Fibroblast of peridontal ligament (primary cell): ENCODE measurements at regions not wholly inside any gene's neighbourhood (a gene's known extent, or its start where the extent isn't known, plus 50 kb on each side); places are given as distances from the start of the nearest gene placed in this dataset.

Source experiments
- DNase-seq: peaks from one replicate; pipeline ENCODE4 v3.0.0-alpha.2; 2010; ENCODE audit errors: extremely low read depth

DNA sequence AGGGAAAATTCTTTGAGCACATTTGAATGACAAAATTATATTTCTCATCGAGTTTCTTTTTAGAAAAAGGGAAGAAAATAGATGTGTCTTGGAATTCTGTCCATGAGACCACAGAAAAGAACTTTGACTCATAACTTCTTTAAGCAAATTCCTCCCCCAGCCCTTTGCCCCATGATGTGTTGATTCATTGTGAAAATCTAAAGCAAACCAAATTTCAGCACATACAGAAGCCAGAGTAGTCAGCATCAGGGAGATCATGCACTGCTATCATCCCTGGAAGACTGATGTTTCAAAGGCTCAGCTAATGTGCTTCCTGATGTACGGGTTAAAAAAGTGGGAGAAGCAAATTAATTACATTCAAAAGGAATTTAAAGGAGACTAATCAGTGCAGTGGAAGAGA is 159.7 kb downstream of the FAT3 start:
- DNase-seq: peak; percentile 31

DNA sequence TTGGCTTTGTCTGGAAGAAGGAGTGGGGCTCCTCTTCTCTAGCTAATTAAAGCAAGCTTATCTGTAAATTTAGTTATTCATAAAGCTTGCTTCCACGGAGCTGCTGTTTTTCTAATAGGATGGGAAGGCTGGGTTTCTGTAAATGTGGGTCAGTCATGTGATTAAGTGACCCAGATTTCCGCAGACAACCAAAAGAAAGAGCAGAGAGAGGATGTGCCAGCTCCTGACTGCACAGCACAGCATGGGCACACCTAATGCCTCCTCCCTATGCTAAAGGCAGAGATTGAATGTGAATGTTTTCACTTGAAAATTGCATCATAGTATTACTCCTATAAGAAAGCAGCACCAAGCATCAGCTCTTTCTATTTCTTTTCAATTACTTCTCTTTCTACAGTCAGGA is 160.2 kb downstream of the FAT3 start:
- DNase-seq: no peak

DNA sequence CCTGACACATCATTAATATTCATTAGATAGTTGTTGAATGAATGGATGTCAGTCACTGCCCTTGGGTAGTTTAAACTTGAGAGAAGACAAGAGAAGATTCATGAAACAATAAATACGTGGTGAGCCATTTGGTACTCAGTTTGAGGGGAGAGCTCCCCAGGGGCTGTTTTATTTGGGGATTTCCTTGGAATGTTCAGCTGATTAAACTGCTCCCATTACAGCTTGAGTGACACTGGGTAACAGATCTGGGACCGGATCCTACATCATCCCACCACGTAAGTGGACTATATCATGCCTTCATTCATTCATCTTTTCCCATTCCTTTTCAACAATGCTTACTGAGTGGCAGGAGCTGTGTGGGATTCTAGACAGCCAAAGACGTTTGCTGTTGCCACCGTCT is 162.0 kb downstream of the FAT3 start:
- DNase-seq: no peak

DNA sequence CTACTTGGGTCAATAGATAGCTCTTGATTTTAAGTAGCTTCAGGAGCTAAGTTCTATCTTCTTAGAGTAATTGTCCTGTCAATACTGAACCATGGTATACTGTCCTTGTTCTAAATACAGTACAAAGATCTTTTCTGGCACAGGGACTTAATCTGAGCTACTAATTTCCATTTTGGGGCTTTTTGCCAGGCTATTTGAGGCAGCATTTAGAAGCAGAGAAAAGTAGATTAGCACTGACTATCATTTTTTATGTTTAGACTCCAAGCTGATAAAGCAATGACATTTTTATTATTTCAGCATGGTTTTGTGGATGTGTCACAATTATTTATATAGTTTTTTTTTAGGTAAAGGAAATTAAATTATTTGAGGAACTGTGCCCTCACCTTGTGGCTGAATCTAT is 163.2 kb downstream of the FAT3 start:
- no peak for DNase-seq

DNA sequence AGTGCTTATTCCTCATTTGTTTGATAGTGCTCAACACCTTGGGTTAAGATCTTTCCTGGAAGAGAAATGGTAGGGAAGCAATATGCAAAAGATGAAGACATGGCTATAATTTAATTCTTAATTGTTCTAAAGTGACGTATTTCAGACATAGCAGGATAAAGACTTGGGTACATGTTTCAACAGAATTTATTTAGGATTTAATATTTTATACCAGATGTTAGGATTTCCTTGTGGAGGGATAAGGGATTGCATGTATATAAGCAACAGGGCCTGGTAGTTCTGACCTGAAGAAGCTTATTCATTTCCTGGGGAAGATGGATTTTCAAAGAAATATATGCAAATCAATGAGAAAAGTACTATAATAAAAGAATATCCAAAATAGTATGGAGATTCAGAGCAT is 163.8 kb downstream of the FAT3 start:
- DNase-seq: no peak

DNA sequence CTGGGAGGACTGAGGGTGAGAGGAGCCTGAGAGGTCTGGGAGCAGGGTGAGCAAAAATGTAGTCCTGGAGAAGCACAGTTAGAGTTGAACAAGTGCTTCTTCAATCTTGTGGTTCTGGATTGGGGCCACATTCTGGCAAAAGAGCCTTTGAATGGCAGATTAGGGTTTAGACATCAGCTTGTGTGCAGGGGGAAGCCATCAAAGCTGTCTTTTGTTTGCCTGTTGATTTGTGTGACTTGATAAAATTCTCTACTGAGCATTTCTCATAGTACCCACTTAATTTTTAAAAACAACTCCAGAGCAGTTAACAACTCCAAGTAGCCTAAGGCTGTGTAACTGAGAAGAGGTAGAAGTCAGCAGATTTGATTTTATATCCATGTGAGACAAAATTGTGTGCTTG is 166.2 kb downstream of the FAT3 start:
- DNase-seq: no peak

DNA sequence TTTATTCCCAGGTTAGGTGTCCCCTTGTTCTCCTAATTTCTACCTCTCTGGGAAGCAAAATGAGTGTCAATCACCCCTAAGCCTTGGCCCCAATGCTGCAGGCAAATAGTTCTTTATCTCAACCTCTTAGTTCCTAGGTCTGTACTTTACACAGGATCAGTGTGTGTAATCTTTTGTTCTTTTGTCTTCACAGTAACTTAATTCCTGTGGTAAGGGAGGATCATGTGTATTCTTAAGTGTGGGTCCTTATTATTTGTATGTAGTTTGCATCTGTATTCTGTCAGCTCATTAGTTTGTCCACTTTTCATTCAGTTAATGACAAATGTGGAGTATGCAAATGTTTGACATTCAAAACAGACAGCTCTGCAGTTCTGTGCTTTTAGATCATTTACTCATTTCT is 166.7 kb downstream of the FAT3 start:
- DNase-seq: no peak

DNA sequence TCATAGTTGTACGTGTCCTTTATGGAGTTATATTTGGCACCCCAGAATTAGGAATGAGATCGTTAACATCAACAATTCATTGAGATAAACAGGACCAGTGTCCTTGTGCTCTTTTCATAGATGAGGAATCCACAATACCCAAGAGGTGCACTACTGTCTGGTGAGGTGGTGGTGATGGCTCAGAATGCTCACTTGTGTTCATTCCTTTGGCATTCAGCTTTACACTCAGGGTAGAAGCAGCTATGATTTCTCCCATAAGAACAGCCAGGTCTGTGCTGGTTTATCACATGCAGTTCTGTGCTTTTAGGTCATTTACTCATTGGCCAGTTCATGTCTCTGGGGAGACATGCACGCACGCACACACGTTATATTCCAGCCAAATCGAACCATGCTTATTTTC is 167.2 kb downstream of the FAT3 start:
- no peak for DNase-seq

DNA sequence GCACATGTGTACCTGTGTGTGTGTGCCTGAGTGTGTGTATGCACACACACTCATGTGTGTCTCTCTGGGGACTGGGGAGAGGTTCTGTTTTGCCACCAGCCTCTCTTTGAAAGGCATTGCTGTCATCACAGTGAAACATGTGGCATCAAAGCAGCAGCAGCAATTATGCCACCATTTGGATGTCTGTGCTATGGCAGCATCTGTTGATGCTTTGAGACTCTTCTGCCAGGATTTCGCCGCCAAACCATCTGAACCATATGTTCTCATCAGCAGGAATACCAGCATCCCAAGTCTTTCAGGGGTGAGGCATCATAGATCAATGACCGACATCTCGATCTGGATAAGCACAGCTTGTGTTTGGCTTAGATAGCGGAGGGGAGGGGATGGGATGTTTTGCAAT is 168.6 kb downstream of the FAT3 start:
- no peak for DNase-seq

DNA sequence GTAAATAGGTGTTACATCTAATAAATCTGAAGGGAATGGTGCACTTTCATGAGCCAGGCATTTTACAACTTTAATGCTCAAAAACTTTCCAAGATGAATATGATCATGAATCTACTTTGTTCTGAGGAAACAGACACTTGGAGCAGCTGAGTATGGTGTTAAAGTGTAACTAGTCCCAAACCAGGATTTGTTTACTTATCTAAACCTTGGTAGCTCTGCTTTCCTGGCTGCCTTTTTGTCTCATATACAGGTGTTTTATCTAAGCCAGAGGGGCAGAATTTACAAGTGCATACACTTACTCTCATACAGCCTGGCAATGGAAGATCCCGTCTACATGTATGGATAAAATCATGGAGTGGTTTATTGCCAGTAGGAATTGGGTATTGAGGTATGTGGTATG is 171.5 kb downstream of the FAT3 start:
- DNase-seq: no peak

DNA sequence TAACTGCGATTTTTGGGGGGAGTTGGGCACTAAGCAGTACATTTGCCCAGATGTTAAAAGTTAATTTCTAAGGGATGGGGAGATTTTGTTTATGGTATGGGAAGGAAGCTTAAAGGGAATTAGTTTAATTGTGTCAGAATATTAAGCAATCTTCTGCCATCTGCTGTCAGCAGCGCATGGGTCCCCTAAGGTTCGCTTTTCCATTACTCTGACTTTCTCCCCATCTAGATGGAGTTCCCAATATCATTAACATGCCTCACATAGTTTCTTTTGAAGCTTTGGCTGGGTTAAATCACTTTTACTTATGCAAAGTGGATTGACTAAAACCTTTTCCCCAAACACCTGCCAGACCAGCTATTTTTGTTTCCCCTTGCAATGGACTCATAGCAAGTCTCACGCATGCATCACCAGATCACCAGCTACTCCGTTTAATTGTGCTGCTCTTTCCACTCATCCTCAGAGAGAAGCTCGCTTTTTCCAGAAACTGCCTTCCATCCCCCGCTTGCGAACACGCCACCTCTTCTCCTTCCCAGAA is 172.7 kb downstream of the FAT3 start:
- no peak for DNase-seq

DNA sequence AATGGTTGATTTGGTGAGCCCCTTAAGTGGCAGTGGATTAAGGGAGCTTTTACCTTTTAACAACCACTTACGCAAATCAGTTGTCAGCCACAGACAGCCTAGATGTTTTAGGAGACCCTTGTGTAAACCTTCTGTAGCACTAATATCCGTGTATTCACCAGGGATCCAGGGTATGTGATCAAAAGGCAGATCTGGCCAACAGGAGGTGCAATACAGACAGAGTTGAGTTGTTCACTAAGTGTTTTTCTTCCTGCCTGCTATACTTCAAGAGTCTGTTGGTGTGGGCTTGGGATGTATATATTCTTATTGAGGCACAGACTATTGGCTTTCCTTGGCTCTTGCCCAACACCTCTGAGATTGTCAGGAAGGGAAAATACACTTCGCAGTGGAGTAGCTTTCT is 175.1 kb downstream of the FAT3 start:
- no peak for DNase-seq

DNA sequence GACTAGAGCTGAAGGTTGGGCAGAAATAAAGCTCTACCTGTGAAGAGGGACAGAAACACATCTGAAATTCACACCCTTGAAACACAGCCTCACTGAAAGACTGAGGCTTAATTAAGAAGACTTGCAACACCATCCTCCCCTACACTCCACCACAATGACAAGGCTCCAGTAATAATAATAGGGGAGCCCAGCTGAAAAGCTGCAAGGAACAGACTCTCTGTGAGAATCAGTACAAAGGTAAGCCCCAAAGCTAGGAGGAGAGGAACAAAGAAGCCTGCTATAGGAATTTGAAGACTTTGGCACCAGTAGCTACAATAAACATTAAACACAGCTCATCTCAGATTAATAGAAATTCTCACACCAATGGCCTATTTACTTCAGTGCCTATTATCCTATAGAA is 176.9 kb downstream of the FAT3 start:
- DNase-seq: no peak

DNA sequence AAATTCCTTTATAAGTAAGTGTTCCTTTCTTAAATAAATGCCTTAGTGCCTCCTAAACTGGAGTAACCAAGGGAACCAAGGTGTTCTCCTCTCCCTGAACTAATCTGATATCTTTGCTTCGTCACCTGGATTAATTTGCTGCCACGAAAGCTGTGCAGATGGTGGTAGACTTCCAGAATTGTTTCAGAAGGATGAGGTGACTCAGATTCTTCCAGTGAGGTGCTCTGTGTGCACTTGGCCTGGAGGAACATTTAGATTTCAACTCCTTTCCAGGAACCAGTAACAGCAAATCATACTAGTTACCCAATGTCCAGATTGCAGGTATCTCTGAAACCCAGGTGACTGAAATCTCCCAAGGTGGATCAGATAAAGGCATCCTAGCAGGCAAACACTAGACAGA is 181.9 kb downstream of the FAT3 start:
- no peak for DNase-seq

DNA sequence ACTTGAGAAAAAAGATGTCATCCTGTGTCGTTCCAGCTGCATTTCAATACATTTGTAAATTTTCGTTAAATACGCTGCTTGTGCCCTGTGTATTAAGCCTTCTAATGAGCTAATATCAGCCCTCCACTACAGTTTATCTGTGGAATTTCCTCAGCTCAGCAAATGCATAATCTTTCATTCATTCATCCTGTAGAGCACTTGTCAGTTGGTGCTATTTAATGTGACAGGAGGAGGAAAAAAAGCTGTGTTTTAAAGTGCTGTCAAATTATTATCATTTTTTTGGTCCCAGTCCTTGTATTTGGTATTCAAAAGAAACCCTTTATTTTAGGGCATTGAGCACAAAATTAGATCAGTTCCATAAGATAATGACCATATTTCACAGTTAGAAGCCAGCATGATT is 184.7 kb downstream of the FAT3 start:
- no peak for DNase-seq

DNA sequence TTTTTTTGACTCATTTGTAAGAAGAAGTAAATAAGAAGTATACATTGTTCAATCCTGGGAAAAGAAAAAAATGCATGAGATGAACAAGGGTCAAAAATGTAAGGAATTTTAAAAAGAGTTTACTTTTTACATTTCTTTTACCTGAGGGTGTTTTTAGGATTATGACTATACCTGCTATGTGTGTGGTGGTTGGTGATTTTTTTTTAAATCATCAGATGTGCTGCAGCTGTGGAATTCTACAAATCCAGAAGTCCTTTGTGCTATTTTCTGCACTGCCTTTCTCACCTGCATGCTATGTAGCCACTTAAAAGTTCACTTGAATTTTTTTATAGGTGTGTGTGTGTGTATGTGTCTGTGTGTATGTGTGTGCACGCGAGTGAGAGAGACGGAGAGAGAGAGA is 185.3 kb downstream of the FAT3 start:
- DNase-seq: no peak

DNA sequence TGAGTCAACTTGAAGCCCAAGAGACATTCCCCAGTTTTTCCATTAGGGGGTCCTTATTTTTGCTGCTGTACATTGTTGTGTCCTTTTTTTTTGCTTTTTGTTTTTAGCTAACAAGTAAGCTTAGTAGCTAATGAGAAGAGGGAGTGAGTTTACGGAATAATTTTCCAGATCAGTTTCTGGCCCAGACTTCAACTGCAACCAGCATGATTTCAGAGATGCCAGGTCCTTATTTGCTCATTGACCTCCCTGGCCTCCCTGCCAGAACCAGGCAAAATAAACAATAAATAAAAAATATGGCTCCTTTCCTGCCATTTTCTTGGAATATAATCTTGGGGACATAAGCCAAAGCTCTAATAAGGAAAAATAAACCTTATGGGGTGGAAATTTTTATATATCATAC is 185.9 kb downstream of the FAT3 start:
- DNase-seq: no peak

DNA sequence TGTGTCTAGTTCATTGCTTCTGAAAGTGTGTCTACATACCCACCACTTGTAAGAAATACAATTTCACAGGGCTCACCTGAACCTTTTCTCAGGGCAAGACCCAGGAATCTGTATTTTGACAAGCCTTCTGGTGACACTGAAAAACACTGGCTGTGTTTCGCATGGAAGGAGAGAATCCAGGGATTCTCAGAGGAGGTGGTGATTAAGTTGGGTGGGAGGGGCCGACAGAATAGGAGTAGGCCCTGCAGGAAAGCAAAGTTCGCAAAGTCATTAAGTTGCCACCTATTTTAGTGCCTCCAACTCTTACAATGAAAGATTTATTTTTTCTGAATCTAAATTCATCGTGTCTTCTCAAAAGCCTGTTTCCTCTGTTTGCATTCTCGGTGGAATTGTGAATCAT is 186.8 kb downstream of the FAT3 start:
- DNase-seq: no peak

DNA sequence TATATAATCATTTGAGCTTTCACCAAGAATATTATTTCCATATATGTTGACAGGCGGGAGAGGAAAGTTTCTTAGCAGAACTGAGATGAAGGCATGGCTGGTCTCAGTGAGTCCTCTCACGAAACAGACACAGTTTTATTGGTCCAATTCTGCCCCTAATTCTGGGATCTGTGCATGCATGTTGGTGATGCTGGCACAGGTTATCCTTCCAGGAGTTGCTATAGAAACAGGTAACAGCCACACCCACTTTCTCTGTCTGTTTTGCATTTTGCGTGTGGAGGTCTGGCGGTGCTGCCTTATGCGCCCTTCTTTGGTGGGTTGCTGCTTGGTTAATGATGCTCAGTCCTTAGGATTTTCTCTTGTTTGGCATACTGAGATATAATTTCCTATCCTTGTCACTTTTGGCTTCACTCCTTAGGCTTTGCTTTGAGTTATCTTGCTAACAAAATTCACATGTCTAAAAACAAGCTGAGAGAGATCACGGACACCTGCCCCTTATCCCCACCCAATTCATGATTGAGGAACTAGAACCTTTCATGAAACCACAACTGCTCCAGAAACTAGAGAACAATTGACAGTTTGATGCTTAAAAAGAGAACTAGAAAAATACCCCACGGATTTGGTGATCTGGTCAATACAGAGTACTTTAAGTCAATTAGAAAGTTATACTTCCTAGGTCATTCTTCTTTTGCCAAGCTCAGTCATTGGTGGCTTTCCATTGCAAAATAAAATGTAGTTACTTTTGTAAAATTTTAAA is 189.3 kb downstream of the FAT3 start:
- DNase-seq: no peak

DNA sequence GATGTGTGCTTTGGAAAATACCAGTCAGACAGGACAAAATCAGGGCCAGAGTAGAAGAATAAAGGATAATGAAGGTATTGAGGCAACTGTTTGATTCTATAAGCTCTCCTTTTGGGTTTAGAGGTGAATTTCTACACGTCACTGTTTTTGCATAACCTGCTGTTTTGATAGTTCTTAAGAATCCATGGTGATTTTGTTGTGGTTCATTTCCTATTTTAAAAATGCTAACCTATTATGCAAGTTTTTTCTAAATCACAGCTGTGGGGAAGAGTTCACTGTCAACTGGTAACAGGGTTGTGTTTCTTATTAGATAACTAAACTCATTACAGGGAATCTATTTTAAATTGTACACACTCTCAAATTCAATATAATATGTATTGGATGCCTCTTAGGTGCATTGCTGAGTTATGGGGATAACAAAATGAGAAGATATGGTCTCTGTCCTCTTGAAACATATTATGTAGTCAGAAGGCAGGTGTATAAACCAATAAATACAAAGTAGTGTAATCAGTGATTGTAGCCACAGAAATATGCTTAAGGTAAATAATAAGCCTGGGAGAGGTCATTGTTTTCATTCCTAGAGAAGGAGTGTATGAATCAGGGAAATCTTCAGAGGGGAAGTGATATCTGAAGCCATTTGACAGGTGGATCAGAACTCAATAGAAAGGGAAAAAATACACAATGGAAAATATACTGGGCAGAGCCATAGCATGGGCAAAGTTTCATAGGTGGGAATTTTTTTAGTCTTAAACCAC is 192.5 kb downstream of the FAT3 start:
- DNase-seq: no peak

DNA sequence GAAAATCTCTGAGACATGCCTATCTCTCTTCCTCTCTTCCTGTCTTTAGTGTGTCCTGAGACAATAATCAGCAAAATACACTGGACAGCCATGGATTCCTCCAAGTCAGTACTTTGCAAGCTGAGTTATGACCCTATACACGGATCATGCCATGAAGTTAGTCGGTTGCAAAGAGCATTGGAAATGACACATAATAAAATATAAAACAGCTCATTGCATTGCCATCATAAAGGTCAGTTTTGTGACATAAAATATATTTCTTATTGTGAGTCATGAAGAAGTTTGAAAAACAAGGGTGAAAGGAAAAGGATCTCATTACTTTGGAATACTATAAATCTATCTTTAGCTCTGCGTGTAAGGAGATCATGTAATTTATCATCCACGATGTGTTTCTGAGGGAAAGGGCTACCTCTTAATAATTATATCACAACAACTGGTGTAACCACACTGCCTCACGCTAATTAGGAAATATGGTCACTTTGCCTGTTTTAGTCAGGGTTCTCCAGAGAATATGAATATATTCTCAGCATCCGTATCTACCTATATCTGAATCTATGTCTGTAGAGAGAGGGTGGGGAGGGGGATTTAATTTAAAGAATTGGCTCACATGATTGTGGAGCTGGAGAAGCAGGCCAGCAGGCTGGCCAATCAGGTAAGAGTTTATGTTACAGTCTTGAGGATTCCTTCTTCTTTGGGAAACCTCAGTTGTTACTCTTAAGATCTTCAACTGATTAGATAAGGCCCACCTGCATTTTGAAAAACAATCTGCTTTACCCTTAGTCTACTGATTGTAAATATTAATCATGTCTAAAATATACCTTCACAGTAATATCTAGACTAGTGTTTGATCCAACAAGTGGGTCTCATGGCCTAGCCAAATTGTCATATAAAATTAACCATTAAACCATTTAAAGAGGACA is 198.8 kb downstream of the FAT3 start:
- DNase-seq: no peak

DNA sequence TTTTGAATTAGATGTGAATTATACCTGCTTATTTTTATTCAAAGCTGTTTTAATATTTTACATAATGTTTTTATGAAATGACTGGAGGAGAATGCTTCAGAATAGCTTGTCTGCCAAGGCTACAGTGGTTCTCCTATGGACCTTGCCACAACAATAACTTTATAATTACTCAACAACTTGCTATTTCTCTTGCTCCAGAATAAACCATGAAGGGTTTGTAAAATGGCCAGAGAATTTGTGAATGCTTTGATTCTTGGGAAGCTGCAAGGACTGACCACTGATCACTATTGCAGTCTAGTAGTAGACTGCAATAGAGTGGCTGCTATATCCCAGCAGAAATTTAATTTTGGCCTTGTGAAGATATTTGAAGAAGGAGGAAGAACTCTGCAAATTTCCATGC is 199.7 kb downstream of the FAT3 start:
- DNase-seq: no peak
